Progenitor cell of endocrine pancreas (in vitro differentiated cells): ENCODE measurements at regions not wholly inside any gene's neighbourhood (a gene's known extent, or its start where the extent isn't known, plus 50 kb on each side); places are given as distances from the start of the nearest gene placed in this dataset.

Experiments used
- DNase-seq: peaks from one replicate; pipeline ENCODE4 v3.0.0; 2021; ENCODE audit warnings: low spot score; ENCODE audit not compliant: unreplicated experiment
- H3K27ac Mint-ChIP-seq: 2 replicates; pipeline ENCODE4 v1.8.0; 2021; ENCODE audit warnings: mild to moderate bottlenecking, moderate library complexity, mixed read lengths
- H3K27me3 Mint-ChIP-seq: 2 replicates; pipeline ENCODE4 v1.8.0; 2021; ENCODE audit warnings: mixed read lengths
- H3K36me3 Mint-ChIP-seq: 2 replicates; pipeline ENCODE4 v1.8.0; 2022; ENCODE audit warnings: mixed read lengths; ENCODE audit not compliant: insufficient read depth
- H3K4me1 Mint-ChIP-seq: 2 replicates; pipeline ENCODE4 v1.8.0; 2021; ENCODE audit warnings: low read depth, mixed read lengths
- H3K4me3 Mint-ChIP-seq: 2 replicates; pipeline ENCODE4 v1.8.0; 2021; ENCODE audit warnings: low read depth, mild to moderate bottlenecking, moderate library complexity, mixed read lengths
- H3K9me3 Mint-ChIP-seq: 2 replicates; pipeline ENCODE4 v1.8.0; 2021; ENCODE audit warnings: low read depth, mixed read lengths
- CTCF ChIP-seq: fragments of 200-600 bp; sonication (generic); IDR thresholded peaks from one replicate; pipeline ENCODE4 v1.5.0; 2021; ENCODE audit warnings: antibody characterized with exemption, mild to moderate bottlenecking; ENCODE audit not compliant: unreplicated experiment

GRCh38 chr3:22988566-22988965 lies 214.6 kb upstream of the UBE2E2 start:
- H3K27ac Mint-ChIP-seq, result no peak overlapping the region
- no peak for TF ChIP-seq CTCF
- H3K4me3 Mint-ChIP-seq, result no peak overlapping the region
- peaks cover 2% of the 10 kb centered on the region for H3K4me1 Mint-ChIP-seq
- DNase-seq, result no peak
- no peaks in the 10 kb centered on the region for H3K9me3 Mint-ChIP-seq
- H3K36me3 Mint-ChIP-seq, result no peaks in the 10 kb centered on the region
- no peaks in the 10 kb centered on the region for H3K27me3 Mint-ChIP-seq

GRCh38 chr3:22989716-22990115 lies 213.4 kb upstream of the UBE2E2 start:
- Mint-ChIP-seq H3K36me3 (no peaks in the 10 kb centered on the region), H3K4me1 (peaks cover 2% of the 10 kb centered on the region), H3K9me3 (no peaks in the 10 kb centered on the region), H3K4me3 (no peak overlapping the region), H3K27me3 (no peaks in the 10 kb centered on the region), H3K27ac (no peak overlapping the region)
- no peak for DNase-seq
- no peak for TF ChIP-seq CTCF

GRCh38 chr3:22990291-22991200 lies 212.6 kb upstream of the UBE2E2 start:
- H3K4me3 Mint-ChIP-seq, result no peak overlapping the region

GRCh38 chr3:22994781-22995180 lies 208.3 kb upstream of the UBE2E2 start:
- no peak for DNase-seq
- H3K27me3 Mint-ChIP-seq, result peaks cover 11% of the 10 kb centered on the region
- H3K27ac Mint-ChIP-seq, result no peak overlapping the region
- H3K36me3 Mint-ChIP-seq, result no peaks in the 10 kb centered on the region
- no peaks in the 10 kb centered on the region for H3K9me3 Mint-ChIP-seq
- no peaks in the 10 kb centered on the region for H3K4me1 Mint-ChIP-seq
- no peak for TF ChIP-seq CTCF
- H3K4me3 Mint-ChIP-seq, result no peak overlapping the region

More at GRCh38 chr3:22990291-22991200, 212.6 kb upstream of the UBE2E2 start:
- H3K36me3 Mint-ChIP-seq, result no peaks in the 10 kb centered on the region
- H3K27ac Mint-ChIP-seq, result no peak overlapping the region
- no peaks in the 10 kb centered on the region for H3K27me3 Mint-ChIP-seq
- TF ChIP-seq CTCF, result no peak
- peaks cover 2% of the 10 kb centered on the region for H3K4me1 Mint-ChIP-seq
- no peak for DNase-seq
- no peaks in the 10 kb centered on the region for H3K9me3 Mint-ChIP-seq

GRCh38 chr3:22996920-22997571 lies 206.1 kb upstream of the UBE2E2 start:
- Mint-ChIP-seq H3K36me3 (no peaks in the 10 kb centered on the region), H3K27me3 (peaks cover 11% of the 10 kb centered on the region), H3K4me1 (no peaks in the 10 kb centered on the region), H3K4me3 (no peak overlapping the region), H3K27ac (no peak overlapping the region), H3K9me3 (no peaks in the 10 kb centered on the region)
- no peak for TF ChIP-seq CTCF
- no peak for DNase-seq
